Mesothelial cell of epicardium (in vitro differentiated cells): ENCODE measurements at regions not wholly inside any gene's neighbourhood (a gene's known extent, or its start where the extent isn't known, plus 50 kb on each side); places are given as distances from the start of the nearest gene placed in this dataset.

Source experiments
- DNase-seq, 2 experiments: peaks; one replicate each; pipeline ENCODE4 v3.0.0; 2021; ENCODE audit warnings: low spot score in 2 of 2; ENCODE audit not compliant: unreplicated experiment in 2 of 2
- H3K27ac Mint-ChIP-seq: 2 replicates; pipeline ENCODE4 v1.8.0; 2021; ENCODE audit warnings: mixed read lengths
- H3K27me3 Mint-ChIP-seq: 2 replicates; pipeline ENCODE4 v1.8.0; 2021; ENCODE audit warnings: low read depth, mixed read lengths
- H3K36me3 Mint-ChIP-seq: 2 replicates; pipeline ENCODE4 v1.8.0; 2021; ENCODE audit warnings: mixed read lengths
- H3K4me1 Mint-ChIP-seq: 2 replicates; pipeline ENCODE4 v1.8.0; 2021; ENCODE audit warnings: mixed read lengths
- H3K4me3 Mint-ChIP-seq: 2 replicates; pipeline ENCODE4 v1.8.0; 2021; ENCODE audit warnings: mild to moderate bottlenecking, moderate library complexity, mixed read lengths
- H3K9me3 Mint-ChIP-seq: 2 replicates; pipeline ENCODE4 v1.8.0; 2021; ENCODE audit warnings: mixed read lengths
- TF ChIP-seq, protein P1 (sequence below): fragments of 200-600 bp; sonication (generic); IDR thresholded peaks from one replicate; pipeline ENCODE4 v1.5.0; 2021; ENCODE audit warnings: antibody characterized with exemption; ENCODE audit not compliant: unreplicated experiment

DNA sequence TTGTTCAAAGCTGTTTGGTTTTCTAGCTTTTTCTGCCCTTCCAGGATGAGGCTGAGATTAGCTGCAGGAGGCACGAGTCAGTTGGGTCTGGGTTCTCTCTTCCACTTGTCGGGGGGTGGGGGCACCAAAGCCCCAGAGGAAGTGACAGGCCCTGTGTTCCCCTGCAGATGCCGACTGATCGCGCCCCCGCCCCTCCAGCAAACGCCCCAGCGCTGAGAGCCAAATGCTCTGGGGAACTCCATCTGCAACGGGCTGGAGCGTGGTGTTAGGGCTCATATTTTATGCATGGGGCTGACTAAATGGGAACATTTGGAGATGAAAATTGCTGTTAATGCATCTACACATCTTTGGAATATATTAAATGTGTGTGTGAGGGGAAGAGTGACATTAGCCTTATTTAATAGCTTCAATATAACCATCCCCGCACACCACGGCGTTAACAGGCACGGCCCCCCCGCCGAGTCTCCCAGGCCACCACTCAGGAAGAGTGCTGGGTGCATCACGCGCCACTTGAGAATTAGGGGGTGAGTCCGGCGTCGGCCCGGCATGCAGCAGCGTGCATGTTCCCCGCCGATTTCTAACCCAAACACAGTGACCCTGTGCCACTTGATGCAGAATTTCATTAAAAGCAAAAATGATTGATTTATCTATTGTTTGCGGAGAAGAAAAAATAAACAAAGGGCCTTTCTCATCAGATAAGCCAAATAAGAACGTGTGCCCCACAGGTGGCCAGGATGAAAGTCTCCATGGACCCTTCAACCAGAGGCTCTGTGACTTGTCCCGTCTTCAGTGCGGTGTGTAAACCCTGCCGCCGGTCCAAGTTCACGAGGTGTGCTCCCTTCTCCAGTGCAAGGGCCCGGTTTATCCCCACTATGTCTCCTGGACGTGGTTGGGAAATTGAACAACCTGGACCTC, 165.0 kb upstream of the RTL1 start:
- peaks cover 3% of the 10 kb centered on the region for H3K27me3 Mint-ChIP-seq
- peak; percentile 16 to 30 for DNase-seq
- no peaks in the 10 kb centered on the region for H3K36me3 Mint-ChIP-seq
- peaks cover 14% of the 10 kb centered on the region for H3K4me1 Mint-ChIP-seq
- no peak overlapping the region for H3K27ac Mint-ChIP-seq
- H3K4me3 Mint-ChIP-seq = no peak overlapping the region
- no peaks in the 10 kb centered on the region for H3K9me3 Mint-ChIP-seq
- TF ChIP-seq, protein P1, sequence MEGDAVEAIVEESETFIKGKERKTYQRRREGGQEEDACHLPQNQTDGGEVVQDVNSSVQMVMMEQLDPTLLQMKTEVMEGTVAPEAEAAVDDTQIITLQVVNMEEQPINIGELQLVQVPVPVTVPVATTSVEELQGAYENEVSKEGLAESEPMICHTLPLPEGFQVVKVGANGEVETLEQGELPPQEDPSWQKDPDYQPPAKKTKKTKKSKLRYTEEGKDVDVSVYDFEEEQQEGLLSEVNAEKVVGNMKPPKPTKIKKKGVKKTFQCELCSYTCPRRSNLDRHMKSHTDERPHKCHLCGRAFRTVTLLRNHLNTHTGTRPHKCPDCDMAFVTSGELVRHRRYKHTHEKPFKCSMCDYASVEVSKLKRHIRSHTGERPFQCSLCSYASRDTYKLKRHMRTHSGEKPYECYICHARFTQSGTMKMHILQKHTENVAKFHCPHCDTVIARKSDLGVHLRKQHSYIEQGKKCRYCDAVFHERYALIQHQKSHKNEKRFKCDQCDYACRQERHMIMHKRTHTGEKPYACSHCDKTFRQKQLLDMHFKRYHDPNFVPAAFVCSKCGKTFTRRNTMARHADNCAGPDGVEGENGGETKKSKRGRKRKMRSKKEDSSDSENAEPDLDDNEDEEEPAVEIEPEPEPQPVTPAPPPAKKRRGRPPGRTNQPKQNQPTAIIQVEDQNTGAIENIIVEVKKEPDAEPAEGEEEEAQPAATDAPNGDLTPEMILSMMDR = no peak

DNA sequence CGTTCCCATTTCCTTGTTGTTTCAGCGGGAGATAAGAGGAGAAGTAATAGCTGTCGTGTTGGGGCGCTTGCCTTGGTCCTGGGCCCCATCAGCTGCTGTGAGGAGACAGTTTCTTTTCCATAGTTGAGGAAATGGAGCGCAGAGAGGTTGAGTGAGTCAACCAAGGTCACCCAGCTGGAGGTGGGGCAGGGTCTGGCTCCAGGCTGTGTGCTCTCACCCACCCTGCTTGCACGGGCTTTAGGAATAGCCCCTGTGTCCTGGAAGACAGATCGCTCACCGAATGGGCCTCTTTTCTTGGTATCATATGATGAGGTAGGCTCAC, 165.7 kb upstream of the RTL1 start:
- TF ChIP-seq, protein P1 = no peak
- Mint-ChIP-seq H3K4me3 (no peak overlapping the region), H3K27ac (no peak overlapping the region), H3K36me3 (no peaks in the 10 kb centered on the region), H3K4me1 (peaks cover 19% of the 10 kb centered on the region), H3K27me3 (peaks cover 3% of the 10 kb centered on the region), H3K9me3 (no peaks in the 10 kb centered on the region)
- peak in 1 of 2 experiments; percentile 6 for DNase-seq

DNA sequence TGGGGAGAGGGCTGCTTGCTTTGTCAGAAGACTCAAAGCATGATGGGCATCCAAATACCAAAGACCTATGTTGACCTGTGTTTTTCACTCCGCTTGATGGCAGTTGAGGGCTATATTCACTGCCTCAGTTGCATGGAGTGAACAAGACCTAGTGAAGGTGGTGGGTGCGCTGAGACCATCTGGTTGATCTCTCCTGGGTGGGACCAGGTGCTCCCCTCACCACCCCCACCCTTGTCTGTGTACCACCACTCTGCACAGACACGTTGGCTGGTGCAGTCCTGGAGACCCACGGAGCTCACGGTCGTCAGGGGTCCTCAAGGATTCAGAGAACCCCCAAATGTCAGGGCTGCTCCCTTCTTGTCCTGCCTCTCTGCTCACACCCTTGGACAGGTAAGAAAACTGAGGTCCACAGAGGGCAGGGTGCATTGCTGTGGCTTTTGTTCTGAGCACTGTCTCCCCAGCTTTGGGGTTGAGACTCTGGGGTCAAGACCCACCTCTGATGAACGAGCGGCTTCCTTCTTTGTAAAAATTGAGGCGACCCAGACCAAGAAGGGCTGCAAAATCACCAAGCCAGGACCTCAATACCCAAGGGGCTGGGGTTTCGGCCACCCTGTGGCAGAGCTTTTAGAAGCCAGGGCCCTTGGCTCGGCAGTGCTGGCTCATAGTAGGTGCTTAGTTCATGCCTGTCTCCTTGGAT, 166.3 kb upstream of the RTL1 start:
- Mint-ChIP-seq H3K4me3 (no peak overlapping the region), H3K4me1 (peaks cover 22% of the 10 kb centered on the region), H3K36me3 (no peaks in the 10 kb centered on the region), H3K27me3 (peaks cover 3% of the 10 kb centered on the region), H3K9me3 (no peaks in the 10 kb centered on the region), H3K27ac (no peak overlapping the region)
- TF ChIP-seq, protein P1 = no peak
- DNase-seq = peak in 1 of 2 experiments; percentile 20

DNA sequence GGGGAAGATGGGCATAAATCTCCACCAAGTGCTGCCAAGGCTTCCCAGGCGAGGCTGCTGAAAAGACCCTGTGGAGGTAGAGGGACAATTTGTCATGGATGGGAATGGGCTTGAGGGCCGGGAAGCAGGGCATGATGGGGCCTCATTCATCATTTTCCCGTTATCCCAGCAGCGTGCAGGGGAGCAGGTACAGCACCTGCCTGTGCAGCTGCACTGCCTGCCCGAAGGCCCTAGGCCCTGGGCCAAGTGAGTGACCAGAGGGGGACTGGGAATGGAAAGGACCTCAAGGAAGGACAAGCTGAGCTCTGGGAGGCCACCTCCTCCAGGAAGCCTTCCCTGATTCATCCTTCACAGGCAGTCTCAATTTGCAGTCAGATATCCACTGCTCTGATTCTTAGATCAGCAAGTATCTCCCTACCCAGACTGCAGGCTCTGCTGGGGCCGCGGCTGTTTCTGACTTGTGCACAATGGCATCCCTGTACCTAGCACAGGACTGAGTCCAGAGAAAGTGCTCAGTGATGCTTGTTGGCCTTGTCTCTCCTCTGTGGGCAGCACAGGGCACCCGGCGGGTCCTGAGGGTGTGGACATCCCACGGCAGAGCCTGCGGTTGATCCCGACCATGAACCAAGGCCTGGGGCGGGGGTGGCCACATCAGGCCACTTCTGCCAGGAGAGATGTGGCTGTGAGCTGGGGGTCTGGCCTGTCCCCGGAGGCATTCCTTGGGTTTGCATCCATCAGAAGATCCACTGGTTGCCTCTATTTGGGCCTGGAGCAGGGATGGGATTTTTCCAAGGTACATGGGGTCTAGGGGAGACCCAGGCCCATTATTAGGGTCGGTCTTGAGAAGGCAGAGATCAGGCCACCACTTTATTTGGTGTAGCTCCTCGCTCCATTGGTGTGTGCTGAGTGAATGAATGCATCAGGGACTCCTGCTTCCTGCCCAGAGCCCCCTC, 167.3 kb upstream of the RTL1 start:
- no peaks in the 10 kb centered on the region for H3K9me3 Mint-ChIP-seq
- no peak overlapping the region for H3K4me3 Mint-ChIP-seq
- DNase-seq = peak in 1 of 2 experiments; percentile 29

DNA sequence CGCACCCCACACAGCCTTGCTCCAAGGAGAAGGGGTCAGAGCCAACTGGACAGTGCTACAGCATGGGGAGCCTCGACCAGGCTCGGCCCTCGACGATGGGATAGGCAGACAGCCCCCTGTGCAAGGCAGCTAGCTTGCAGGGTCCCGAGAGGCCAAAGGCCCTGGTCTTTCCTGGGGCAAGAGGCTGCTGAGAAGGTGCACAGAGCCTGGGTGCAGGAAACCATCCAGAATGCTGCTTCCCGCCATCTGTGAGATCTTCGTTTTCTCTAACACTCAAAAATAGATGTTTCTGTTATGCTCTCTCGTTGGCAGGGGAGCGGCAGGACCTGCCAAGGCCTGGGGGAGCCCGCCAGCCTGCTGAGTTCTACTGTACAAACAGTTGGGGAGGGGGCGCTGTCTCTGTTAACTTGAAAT, 168.0 kb upstream of the RTL1 start:
- Mint-ChIP-seq H3K27me3 (peaks cover 4% of the 10 kb centered on the region), H3K27ac (peak overlapping the region; percentile 75), H3K4me1 (peaks cover 23% of the 10 kb centered on the region), H3K4me3 (no peak overlapping the region), H3K9me3 (no peaks in the 10 kb centered on the region), H3K36me3 (no peaks in the 10 kb centered on the region)
- DNase-seq = peak in 1 of 2 experiments; percentile 37
- TF ChIP-seq, protein P1 = no peak

More for the DNA sequence above, 167.3 kb upstream of the RTL1 start:
- TF ChIP-seq, protein P1 = no peak
- peaks cover 22% of the 10 kb centered on the region for H3K4me1 Mint-ChIP-seq
- H3K27me3 Mint-ChIP-seq = peaks cover 3% of the 10 kb centered on the region
- no peak overlapping the region for H3K27ac Mint-ChIP-seq
- H3K36me3 Mint-ChIP-seq = no peaks in the 10 kb centered on the region
